DND-41 (cell line): ENCODE measurements at regions not wholly inside any gene's neighbourhood (a gene's known extent, or its start where the extent isn't known, plus 50 kb on each side); places are given as distances from the start of the nearest gene placed in this dataset.

Source experiments
- ATAC-seq: fragments of 200-7000 bp; cut with Tn5 transposase; 3 replicates; pipeline ENCODE4 v1.9.1; 2021; ENCODE audit warnings: low read depth; ENCODE audit not compliant: insufficient read depth
- DNase-seq: peaks from one replicate; pipeline ENCODE4 v3.0.0-alpha.2; 2020
- H2AFZ ChIP-seq: 2 replicates; pipeline ENCODE4 v1.6.0; 2012; ENCODE audit warnings: low read depth, low read length
- H3K27ac ChIP-seq: 2 replicates; pipeline ENCODE4 v1.5.1; 2012; ENCODE audit warnings: low read length, inconsistent platforms
- H3K27me3 ChIP-seq: fragments of 200-600 bp; sonication (generic); 2 replicates; pipeline ENCODE4 v1.6.0; 2012; ENCODE audit warnings: low read length, mild to moderate bottlenecking, inconsistent platforms; ENCODE audit not compliant: insufficient read depth, poor library complexity
- H3K36me3 ChIP-seq: 2 replicates; pipeline ENCODE4 v1.5.1; 2012; ENCODE audit warnings: low read length, inconsistent platforms; ENCODE audit not compliant: insufficient read depth
- H3K4me1 ChIP-seq: 2 replicates; pipeline ENCODE4 v1.5.1; 2012; ENCODE audit warnings: mild to moderate bottlenecking, low read length; ENCODE audit not compliant: insufficient read depth
- H3K4me2 ChIP-seq: 2 replicates; pipeline ENCODE4 v1.6.0; 2012; ENCODE audit warnings: mild to moderate bottlenecking, moderate library complexity, low read length, inconsistent platforms; ENCODE audit not compliant: insufficient read depth
- H3K4me3 ChIP-seq, 2 experiments: fragments of 200-600 bp in 1 of 2; shearing (Covaris generic) in 1 of 2; 2 replicates each; pipeline ENCODE4 v1.5.1; 2012 to 2016; ENCODE audit warnings: inconsistent platforms in 2 of 2, low read length in 2 of 2, mild to moderate bottlenecking in 2 of 2, low read depth in 1 of 2, moderate library complexity in 1 of 2
- H3K79me2 ChIP-seq: 2 replicates; pipeline ENCODE4 v1.6.0; 2012; ENCODE audit warnings: low read length, inconsistent platforms; ENCODE audit not compliant: insufficient read depth
- H3K9ac ChIP-seq: 2 replicates; pipeline ENCODE4 v1.6.0; 2012; ENCODE audit warnings: low read depth, mild to moderate bottlenecking, inconsistent platforms, low read length, moderate library complexity
- H3K9me3 ChIP-seq: 2 replicates; pipeline ENCODE4 v1.5.1; 2012; ENCODE audit warnings: low read length, moderate library complexity, mild to moderate bottlenecking, inconsistent platforms; ENCODE audit not compliant: insufficient read depth, severe bottlenecking
- H4K20me1 ChIP-seq: 2 replicates; pipeline ENCODE4 v1.6.0; 2012; ENCODE audit warnings: low read length; ENCODE audit not compliant: insufficient read depth
- CTCF ChIP-seq: IDR thresholded peaks from 2 replicates; pipeline ENCODE4 v1.5.1; 2012; ENCODE audit warnings: borderline replicate concordance, low read length, moderate library complexity, mild to moderate bottlenecking; ENCODE audit not compliant: poor library complexity, severe bottlenecking; ENCODE audit errors: extremely low read depth
- EZH2 ChIP-seq: IDR thresholded peaks from 3 replicates; pipeline ENCODE4 v1.6.1; 2012; ENCODE audit warnings: borderline replicate concordance, low read depth, mild to moderate bottlenecking, moderate library complexity, low read length, inconsistent platforms; ENCODE audit not compliant: severe bottlenecking

- Histone ChIP-seq H3K36me3 (no peaks in the 10 kb centered on the region), H3K4me2 (no peak overlapping the region), H3K9ac (no peak overlapping the region), H2AFZ (no peak overlapping the region), H3K27me3 (no peaks in the 10 kb centered on the region), H3K79me2 (no peaks in the 10 kb centered on the region), H3K27ac (no peak overlapping the region), H4K20me1 (no peaks in the 10 kb centered on the region), H3K4me1 (no peaks in the 10 kb centered on the region), H3K4me3 (no peak overlapping the region), H3K9me3 (no peaks in the 10 kb centered on the region)
- ATAC-seq = no peak
- DNase-seq = no peak
- TF ChIP-seq EZH2 (no peak), CTCF (no peak)
Measured at GRCh38 chr12:74328623-74329022, 209.0 kb upstream of the ATXN7L3B start.

GRCh38 chr12:74334780-74335179 is 202.9 kb upstream of the ATXN7L3B start:
- Histone ChIP-seq H3K36me3 (no peaks in the 10 kb centered on the region), H3K4me2 (no peak overlapping the region), H3K79me2 (no peaks in the 10 kb centered on the region), H3K27me3 (no peaks in the 10 kb centered on the region), H4K20me1 (no peaks in the 10 kb centered on the region), H3K27ac (no peak overlapping the region), H3K4me1 (no peaks in the 10 kb centered on the region), H2AFZ (no peak overlapping the region), H3K9ac (no peak overlapping the region), H3K4me3 (no peak overlapping the region), H3K9me3 (no peaks in the 10 kb centered on the region)
- no peak for TF ChIP-seq EZH2
- no peak for TF ChIP-seq CTCF
- no peak for DNase-seq
- ATAC-seq = no peak

GRCh38 chr12:74337951-74338350 is 199.7 kb upstream of the ATXN7L3B start:
- Histone ChIP-seq H4K20me1 (no peaks in the 10 kb centered on the region), H3K4me3 (no peak overlapping the region), H3K9me3 (no peaks in the 10 kb centered on the region), H3K4me1 (no peaks in the 10 kb centered on the region), H2AFZ (no peak overlapping the region), H3K36me3 (no peaks in the 10 kb centered on the region), H3K27ac (no peak overlapping the region), H3K4me2 (no peak overlapping the region), H3K9ac (no peak overlapping the region), H3K79me2 (no peaks in the 10 kb centered on the region), H3K27me3 (no peaks in the 10 kb centered on the region)
- no peak for DNase-seq
- ATAC-seq = no peak
- TF ChIP-seq CTCF (no peak), EZH2 (no peak)

GRCh38 chr12:74339211-74339610 is 198.4 kb upstream of the ATXN7L3B start:
- DNase-seq (no peak), ATAC-seq (no peak)
- Histone ChIP-seq H3K27me3 (no peaks in the 10 kb centered on the region), H3K27ac (no peak overlapping the region), H3K36me3 (no peaks in the 10 kb centered on the region), H3K9me3 (no peaks in the 10 kb centered on the region), H3K4me3 (no peak overlapping the region), H3K9ac (no peak overlapping the region), H4K20me1 (no peaks in the 10 kb centered on the region), H2AFZ (no peak overlapping the region), H3K4me2 (no peak overlapping the region), H3K79me2 (no peaks in the 10 kb centered on the region), H3K4me1 (no peaks in the 10 kb centered on the region)
- TF ChIP-seq EZH2 = no peak
- TF ChIP-seq CTCF = no peak
